NCI-H226 (cell line): ENCODE measurements at regions not wholly inside any gene's neighbourhood (a gene's known extent, or its start where the extent isn't known, plus 50 kb on each side); places are given as distances from the start of the nearest gene placed in this dataset.
A peak's percentile ranks its signal among the peaks of the same experiment; 100 is the strongest.

Experiments
- DNase-seq: peaks from one replicate; pipeline ENCODE4 v3.0.0-alpha.2; 2015

DNA sequence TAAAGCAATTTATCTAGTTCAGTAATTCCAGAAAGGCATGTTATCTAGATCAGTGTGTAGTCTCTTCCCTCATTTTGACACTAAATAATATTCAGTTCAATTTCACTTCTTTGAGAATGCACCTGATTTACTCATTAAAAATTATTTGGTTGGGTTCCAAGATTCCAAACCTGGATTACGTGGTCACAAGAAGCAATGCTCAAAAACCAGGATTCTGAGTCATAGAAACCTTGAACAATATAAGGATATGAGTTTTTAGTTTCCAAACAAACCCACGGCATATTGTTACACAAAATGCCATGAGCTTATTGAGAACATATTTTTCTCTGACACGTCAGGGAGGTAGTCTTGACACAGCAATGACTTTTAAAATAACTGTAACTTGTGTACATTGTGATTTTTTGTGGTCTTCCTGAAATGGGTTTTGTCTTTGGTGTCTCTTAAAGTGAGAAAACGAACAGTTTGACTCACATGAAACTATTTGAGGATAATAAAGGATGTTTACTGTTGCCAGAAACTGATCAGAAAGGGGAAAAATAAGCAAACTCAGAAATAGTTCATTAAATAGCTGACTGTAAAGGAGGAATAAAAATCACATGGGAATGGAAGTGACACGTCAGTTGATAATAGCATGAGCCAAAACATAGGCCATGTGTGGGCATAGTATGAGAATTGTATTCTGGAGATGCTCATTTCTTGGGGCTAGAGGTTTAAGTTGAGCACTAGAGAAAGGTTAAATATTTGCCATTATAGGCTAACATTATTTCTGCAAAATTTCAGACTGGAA, 617.7 kb upstream of the CDH2 start:
- DNase-seq: peak; percentile 88

DNA sequence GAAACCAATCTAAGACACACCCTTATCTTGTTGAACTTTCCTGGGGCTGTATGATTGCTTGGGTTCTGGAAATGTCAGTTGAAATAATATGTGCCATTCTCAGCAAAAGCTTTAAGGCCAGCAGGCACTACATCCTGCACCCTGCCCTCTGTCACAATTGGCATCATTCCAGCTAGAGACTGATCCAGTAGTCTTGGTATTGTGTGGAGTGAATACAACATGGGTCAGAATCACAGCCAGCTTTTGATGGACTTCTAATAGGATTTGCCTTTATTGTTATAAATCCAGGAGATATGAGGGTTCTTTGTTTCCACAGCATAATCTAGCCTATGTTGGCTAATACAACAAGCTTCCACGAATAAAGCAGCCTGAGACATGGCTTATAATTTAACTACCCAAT, 617.0 kb upstream of the CDH2 start:
- DNase-seq: no peak

DNA sequence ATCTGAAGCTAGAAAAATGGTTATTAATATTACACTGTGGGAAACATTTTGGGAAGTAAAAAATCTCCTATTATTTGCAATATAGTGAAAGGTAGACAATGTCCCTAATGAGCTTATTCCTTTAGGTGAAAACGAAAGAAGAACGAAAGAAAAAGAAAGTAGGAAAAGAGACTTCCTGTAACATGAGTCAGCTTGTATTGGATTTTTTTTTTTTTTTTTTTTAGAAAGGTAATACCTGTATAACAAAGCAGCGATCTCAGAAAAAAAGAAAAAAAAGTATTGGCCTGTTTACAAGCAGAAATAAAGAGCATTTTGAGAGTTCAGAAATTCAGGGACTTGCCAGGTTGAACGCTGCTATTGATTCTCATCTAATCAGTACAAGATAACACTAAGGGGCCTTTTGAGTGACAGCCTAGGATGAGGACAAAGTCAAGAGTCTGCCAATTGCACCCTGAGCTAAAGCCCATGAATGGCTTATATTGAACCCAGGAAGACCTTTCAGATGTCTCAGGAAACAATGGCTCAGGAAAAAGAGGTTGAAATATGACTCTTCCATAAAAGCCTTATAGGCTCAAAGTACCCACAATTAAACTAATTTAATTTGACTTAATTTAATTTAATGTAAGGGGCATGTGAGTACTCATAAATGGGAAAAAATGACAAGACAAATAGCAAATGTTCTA, 615.6 kb upstream of the CDH2 start:
- no peak for DNase-seq

DNA sequence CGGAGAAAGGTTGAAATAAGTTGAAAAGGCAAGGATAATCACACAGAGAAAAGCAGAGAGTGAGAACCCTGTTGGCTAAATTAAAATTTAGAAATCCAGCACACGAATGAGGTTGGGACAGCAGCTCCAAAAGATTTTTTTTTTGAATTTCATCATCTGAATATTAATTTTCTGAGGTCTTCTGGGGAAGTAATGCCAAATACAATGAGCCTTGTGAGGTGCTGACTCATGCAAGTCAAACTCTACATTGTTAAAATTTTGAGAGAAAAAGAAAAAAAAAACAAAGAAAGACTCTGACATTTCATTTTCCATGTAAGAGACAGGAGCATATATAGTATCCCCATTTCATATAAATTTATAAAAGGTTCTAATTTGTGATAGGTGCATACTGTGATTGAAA, 614.2 kb upstream of the CDH2 start:
- no peak for DNase-seq

DNA sequence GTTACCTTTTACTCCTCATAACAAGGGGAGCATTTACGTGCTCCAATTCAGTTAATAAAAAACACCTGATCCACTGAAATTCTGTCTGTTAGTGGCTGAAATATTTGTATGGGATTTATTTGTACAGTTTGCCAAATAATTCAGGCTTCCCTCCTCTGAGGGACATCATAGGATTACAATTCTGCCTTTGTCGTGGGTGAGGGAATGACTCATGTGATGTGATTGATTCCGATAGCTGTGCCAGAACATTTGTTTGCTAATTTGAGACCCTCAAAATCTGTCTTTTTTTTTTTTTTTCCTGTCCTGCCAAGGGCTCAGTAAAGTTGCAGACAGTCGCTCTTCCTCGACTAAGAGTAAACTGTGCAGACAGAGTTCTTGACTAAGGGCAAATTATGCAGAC, 612.6 kb upstream of the CDH2 start:
- no peak for DNase-seq

DNA sequence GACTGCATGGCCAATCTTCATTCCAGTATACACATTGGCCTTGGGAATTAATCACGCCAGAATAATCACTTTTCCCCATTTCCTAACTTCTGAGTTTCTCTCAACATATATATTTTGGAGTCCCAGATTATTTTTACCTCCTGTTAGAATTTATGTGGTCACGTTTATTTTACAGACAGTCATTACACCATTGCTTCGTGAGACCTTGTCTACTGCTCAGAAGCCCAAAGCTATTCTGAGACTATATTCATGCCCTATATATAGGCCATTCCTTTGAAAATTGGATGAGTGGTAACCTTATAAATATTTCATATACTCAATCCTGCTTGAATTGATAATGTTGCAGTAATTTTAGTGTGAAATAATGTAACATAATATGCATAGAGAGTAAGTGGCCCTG, 610.0 kb upstream of the CDH2 start:
- DNase-seq: no peak

DNA sequence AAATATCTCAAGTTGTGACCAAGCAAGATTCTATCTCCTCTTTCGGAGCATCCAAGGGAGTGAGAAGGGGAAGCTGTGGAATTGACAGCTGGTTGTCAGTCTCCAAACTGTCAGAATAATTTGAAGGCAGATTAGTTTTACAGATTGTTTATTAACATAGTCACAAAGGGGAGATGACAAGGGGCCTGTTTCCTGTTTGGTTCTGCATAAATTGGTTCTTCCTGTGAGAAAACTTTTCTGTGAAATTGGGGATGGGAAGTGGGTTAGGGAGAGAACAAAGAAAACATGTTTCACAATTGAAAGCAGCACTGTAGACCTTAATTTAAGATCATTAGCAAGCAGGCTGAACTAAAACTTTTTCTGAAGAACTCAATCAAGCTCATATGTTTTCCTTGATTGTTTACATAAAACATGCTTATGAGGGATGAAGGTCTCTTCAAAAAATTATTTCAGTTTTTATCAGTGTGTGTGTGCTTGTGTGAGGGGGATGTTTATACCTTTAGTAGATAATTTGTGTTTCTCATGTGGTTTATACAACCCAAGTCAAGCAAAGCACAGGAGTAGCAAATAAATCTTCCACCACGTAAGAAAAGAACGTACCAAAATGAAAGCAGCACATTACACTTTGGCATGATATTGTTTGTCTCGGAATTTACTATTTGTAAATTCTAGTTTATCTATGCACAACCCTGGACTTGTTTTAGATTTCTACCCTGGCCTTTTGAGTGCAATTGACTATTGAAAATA, 604.9 kb upstream of the CDH2 start:
- DNase-seq: no peak

DNA sequence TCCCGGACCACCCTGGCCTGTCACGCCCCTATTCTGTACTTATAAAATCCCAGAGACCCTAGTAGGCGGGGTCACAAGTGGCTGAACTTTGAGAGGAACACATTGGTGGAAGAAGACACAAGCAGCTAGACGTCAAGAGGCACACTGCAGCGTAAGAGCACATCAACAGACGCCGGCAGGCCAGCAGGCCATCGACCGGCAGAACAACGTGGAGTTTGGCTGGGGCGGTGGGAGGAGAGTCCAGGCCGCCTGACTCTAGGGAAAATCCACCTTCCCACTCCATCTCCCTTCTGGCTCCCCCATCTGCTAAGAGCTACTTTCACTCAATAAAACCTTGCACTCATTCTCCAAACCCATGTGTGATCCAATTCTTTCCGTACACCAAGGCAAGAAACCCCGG, 601.8 kb upstream of the CDH2 start:
- no peak for DNase-seq

DNA sequence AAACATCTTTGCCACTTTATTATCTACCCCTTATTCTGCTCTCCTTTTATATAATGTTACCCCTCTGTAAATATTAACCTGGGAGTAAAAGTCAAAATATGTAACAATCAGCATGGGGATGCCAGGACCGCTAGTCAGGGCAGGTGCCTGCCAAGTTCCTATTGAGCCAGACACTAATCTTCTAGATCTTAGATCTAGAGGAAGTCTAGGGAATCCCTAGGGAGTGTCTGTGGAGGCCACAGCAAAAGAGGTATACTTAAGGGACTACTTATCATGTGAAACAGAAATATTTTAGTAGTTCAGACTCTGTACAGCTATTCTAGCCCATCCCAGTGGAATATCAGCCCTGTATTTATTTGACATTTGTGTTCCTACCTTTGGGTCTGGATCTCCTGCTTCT, 600.8 kb upstream of the CDH2 start:
- DNase-seq: no peak

DNA sequence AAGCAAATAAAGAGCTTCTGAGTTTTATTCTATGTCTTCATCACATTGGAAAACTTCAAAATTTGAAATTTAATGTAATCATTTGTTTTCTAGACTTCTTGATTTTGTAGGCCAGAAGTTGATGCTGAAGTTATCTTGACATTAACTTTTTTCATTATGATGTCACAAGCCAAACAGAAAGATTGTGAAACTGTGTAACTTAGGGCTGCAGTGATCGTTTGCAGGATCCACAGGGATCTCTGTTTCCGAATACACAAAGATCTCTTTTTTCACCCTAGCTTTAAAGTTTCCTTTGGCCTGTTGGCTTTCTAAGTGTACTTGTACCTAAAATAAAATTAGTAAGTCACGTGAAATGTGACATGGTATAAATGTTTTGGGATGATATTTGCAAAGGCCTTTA, 594.9 kb upstream of the CDH2 start:
- no peak for DNase-seq

DNA sequence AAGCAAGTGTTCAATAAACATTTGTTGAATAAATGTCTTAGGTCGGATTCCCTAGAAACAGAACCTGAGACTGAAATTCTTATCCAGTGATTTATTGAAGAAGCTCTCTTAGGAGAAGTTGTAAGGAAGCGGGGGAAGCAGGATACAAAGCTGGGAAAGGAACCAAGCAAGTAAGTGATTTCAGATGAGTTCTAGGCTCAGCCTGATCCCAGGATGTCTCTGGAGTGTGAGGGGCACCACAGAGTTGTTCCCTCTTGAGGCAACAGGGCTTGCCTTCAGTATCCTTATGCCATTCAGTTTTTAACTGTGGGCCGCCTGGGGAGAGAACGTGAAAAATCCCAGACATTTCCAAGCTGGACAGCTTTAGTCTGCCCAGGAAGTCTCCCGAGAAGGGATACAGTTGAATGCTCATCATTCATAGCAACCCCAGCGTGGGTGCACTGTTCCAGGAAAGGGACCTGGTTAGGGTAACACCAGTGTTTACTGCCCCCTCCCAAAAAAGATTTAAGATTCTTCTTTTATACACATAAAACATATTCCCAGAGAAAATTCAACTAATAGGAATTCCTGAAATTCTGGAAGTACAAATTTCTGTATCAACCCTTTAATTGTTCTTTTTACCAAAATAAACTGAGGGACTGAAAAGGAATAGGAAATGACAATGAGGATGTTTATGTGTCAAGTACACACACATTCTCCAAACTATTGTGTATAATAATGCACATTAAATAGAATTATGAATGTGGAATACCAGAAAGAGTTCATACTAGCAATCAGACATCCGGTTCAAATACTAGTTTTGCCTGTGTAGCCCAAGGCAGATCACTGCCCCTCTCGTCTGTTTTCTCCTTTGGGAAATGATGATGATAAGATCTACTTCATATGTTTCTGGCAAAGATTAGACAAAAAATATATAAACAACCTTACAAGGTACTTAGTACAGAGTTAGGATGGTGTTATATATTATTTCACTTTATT, 592.1 kb upstream of the CDH2 start:
- DNase-seq: no peak

DNA sequence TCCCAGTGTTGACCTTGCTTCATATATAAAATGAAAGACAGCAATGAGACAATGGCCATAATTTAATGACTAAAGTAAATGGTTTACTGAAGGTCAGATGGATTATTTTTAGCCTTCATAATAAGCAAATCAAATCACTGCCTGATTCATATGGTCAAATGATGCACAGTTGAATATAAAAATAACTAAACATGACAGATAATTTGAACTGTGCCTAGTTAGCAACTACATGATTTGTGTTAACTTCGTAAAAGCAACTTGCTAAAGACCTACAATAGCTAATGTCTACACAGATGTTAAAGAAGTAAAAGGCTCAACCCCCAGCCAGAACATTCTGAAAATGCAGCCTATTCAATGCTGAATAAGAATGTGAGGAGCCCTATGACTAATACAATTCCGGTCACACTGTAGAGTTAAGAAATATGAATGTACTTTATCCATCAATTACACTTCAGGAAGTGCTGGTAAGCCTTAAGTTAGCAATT, 590.8 kb upstream of the CDH2 start:
- peak; percentile 72 for DNase-seq

DNA sequence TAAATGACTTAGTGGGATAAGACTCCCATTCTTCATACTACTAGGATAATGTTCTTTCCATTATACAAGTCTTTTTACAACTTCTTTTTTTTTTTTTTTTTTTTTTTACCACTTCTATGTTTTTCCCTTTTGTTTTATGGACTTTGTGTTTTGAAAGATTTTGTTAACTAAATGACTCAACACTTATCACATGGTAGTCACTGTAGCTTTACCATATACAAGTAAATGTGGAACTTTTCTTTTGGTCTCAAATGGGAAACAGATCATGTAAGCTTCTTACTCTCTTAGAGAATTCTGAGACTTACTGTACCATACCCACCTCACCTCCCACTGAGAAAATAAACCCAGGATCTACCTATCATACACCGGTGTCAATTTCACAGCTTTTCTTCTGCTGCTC, 590.3 kb upstream of the CDH2 start:
- DNase-seq: no peak

DNA sequence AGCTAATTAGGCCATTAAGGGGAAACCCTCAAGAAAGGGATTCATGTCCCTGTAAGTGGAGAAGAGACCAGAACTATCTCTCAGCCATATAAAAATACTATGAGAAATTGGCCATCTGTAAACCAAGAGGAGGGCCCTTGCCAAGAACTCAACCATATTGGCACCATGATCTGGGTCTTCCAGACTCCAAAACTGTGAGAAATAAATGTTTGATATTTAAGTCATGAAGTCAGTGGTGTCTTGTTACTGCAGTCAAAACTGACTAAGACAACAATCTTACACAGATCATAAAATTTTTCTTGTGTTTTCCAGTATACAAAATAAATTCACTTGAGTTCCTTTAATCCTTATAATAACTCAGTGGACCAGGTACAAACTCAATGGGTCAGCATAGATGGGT, 589.8 kb upstream of the CDH2 start:
- DNase-seq: no peak

DNA sequence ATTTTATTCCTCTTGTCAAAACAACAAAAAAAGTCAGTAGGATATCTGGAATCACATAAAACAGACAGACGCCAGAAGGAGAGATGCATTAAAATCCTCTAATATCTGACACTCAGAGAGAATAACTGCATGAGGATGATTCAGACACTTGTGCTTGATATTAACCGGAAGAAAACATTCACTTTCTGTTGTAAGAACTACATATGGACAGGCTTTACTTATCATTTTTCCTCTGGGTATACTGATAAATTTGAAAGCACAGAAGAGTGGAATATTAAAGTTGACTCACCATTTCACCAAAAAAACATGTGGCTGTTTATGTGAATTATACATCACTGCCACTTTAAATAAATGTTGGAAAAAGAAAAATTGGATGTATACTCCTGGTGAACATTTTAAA, 589.1 kb upstream of the CDH2 start:
- DNase-seq: peak; percentile 80

DNA sequence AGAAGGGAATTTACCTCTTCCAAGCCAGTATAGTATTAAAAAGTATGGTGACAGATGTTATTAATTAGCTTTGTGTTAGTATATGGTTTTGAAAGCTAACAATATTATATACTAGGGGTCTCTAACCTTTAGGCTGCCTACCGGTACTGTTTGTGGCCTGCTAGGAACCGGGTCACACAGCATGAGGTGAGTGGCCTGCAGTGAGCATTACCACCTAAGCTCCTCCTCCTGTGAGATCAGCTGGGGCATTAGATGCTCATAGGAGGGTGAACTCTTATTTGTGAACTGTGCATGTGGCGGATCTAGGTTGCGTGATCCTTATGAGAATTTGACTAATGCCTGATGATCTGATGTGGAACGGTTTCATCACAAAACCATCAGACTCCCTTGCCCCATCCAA, 583.4 kb upstream of the CDH2 start:
- no peak for DNase-seq

DNA sequence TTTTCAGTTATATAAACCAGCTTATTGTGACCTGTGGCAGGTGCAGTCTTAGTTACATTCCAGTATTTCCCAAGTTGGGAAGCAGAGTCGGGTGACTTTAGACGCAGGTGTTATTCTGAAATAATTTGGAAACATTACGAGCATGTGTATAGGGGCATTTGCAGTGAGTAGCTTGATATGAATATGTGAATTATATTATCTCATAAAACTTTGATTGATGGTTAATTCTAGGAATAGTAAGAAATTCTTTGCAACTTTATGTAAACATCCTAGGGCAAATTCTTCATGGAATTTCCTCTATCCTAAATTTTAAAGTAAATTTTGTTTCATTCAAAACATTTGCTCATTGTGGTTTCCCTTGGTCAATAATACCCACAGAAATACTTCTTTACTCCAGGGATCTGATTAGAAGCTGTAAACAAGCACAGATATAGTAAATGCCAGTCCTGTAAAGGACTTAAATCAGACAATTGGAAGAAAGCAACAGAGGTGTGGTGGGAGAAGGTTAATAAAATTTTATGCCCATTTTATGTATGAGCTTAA, 580.6 kb upstream of the CDH2 start:
- DNase-seq: no peak

DNA sequence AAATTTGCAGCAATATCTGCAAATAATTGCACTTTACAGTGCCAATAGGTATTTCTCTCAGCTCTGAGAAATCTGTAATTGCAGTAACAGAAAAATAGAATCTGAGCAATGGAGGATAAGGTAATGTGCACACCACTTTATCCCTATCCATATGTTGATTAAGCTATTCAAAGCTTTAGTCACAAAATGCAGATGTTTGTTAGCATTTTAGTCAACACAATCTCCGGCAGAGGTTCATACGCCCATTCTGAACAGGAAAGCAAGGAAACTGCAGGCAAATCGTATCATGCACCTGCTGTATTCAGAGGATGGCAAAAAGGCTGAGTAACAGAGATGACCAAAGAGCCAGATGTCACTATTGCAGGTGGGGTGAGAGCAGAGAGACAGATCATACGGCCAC, 566.2 kb upstream of the CDH2 start:
- no peak for DNase-seq

DNA sequence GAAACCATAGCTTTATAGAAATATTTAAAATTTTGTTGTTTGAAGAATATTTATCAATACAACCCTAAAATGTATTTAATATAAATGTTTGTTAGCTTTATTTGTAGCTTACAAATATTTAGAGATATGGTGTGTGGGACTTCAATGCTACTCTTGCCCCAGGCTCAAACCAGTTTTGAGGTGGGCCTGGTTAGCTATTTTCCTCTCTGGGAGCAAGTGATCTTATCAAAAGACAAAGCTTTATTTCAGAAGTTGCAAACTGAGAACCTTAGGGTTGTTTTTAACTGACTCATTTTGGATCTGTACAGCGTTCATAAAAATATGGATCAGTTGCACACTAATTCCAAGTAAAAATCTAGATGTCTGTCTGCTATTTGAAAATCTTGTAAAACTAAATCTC, 563.6 kb upstream of the CDH2 start:
- DNase-seq: no peak

DNA sequence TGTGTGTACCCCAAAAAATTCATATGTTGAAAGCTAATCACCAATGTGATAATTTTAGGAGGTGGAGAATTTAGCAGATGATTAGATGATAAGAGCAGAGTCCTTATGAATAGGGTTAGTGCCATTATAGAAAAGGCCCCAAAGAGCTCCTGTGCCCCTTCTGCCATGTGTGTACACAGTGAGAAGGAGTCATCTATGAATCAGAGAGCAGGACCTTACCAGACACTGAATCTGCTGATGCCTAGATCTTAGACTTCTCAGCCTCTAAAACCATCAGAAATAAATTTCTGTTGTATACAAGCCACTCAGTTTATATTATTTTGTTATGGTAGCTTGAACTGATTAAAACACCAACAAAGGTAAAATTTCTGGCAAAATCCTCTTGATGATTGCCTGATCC, 560.0 kb upstream of the CDH2 start:
- no peak for DNase-seq

DNA sequence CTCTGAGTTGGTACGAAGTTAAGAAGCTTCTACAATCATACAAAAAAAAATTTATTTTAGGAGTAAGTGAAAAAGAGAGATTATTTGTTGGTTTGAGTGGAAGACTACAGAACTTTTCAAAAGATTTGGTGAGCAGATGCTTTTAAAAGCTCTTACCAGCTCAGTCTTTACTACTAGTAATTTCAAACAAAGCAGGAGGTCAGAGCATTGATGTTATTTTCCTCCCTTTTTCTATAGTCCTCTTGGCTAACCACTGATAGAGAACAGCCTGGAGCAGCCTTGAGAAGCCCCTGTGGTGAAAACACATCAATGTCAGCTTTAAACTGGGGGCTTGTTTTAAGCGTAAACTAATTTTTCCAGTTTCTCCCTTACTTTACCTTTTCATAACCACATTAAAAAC, 559.3 kb upstream of the CDH2 start:
- DNase-seq: peak; percentile 22

DNA sequence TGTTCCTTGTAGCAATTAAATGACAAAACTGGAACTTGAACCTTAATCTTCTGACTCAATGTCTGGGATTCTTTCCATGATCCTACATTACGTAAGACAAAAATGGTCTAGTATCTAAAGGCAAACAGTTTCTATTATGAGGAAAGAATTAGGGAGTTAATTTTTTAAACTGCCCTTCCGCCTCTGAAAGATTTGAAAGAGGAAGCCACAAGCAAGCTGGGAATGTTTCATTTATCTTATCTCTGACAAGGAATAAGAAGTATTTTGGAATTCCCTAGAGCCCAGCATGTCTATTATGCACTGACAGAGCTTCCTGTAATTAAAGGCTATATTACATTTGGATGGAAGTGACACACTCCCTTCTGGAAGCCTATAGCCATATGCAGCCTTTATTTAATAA, 558.8 kb upstream of the CDH2 start:
- peak; percentile 99 for DNase-seq
